Breast epithelium (tissue), 3 donors: ENCODE measurements at regions not wholly inside any gene's neighbourhood (a gene's known extent, or its start where the extent isn't known, plus 50 kb on each side); places are given as distances from the start of the nearest gene placed in this dataset.

Experiments used
- CTCF ChIP-seq, 3 donors: fragments of 450-650 bp; IDR thresholded peaks; one replicate each; pipeline ENCODE4 v1.5.1; 2016 to 2017; ENCODE audit warnings: antibody characterized with exemption in 3 of 3, mild to moderate bottlenecking in 3 of 3, moderate library complexity in 3 of 3
- POLR2A ChIP-seq: fragments of 450-650 bp; IDR thresholded peaks from one replicate; pipeline ENCODE4 v1.6.1; 2016; ENCODE audit warnings: antibody characterized with exemption, mild to moderate bottlenecking, moderate library complexity
- POLR2AphosphoS5 ChIP-seq, 3 donors: sonication (generic); formaldehyde crosslinking; IDR thresholded peaks; one replicate each; pipeline ENCODE4 v1.6.1; 2017; ENCODE audit warnings: antibody characterized with exemption in 3 of 3

GRCh38 chr2:111235192-111236015 lies 114.7 kb downstream of the BCL2L11 start:
- TF ChIP-seq CTCF (IDR thresholded peaks at IDR 0.05) (no peak), POLR2A (no peak), POLR2AphosphoS5 (IDR thresholded peaks at IDR 0.05) (no peak)
